Left lobe of liver (tissue), 2 donors: ENCODE measurements at regions not wholly inside any gene's neighbourhood (a gene's known extent, or its start where the extent isn't known, plus 50 kb on each side); places are given as distances from the start of the nearest gene placed in this dataset.

Experiments used
- ATAC-seq: fragments of 200-7000 bp; cut with Tn5 transposase; one replicate; pipeline ENCODE4 v1.9.1; 2020; ENCODE audit warnings: mild to moderate bottlenecking, moderate library complexity
- DNase-seq: peaks from one replicate; pipeline ENCODE4 v3.0.0-alpha.2; 2020; ENCODE audit warnings: low spot score
- donor health status: DM: no; HTN: no; CAD: no; lungs with moderate emphysema.
- donor health status: DM: no; HTN: yes; CAD: no.

GRCh38 chr9:90029386-90029785 is 424.6 kb downstream of the GADD45G start:
- DNase-seq (no peak), ATAC-seq (no peak)

DNA sequence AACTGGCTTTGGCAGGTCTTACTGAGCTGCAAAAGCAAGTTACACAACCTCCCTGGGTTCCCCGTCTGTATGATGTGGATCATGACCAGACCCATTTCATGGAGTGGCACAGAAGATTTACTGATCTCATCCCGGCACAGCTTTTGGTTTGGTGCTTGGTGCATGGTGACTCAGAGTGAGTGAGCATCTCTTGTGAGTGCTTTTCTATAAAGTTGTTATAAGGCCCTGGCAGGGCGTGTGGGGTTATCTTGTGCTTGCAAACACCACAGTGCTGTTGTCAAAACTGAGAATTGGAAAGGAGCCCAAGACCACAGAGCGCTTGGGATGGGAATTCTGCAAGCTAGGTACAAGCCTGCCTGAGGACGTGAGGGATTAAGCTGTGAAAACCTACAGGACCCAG is 425.2 kb downstream of the GADD45G start:
- ATAC-seq (no peak), DNase-seq (no peak)

- DNase-seq (peak; percentile 70), ATAC-seq (peak; percentile 91)
These were observed 427.6 kb downstream of the GADD45G start for GRCh38 chr9:90032296-90033027.

DNA sequence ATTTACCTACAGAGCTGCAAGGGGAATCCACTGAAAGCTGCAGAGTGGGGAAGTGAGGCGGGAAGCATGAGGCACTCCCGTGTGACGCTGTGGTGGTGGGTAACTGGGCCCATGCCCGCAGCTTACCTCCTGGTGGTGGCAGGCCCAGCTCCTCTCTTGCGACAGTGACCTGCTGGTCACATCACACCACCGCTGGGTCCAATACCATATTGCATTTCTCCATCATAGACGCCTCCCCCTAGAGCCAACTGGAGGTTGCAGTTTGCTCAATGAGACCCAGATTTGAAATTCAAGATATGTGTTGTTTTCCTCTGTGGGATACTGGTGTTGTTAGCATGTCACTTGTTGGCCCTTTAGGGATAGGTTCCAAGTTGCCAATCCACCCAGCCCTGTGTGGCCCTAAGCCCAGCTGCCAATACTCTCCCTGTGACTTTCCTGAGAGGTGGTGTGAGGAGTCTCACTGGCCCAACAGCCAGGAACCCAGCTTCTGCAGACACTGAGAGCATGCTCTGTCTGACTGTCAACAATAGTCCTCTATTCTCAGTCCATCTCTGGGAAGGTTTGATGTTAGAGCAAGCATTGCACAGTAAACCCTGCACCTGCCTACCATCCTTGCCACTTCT is 428.3 kb downstream of the GADD45G start:
- ATAC-seq, result peak; percentile 75
- peak; percentile 55 for DNase-seq

DNA sequence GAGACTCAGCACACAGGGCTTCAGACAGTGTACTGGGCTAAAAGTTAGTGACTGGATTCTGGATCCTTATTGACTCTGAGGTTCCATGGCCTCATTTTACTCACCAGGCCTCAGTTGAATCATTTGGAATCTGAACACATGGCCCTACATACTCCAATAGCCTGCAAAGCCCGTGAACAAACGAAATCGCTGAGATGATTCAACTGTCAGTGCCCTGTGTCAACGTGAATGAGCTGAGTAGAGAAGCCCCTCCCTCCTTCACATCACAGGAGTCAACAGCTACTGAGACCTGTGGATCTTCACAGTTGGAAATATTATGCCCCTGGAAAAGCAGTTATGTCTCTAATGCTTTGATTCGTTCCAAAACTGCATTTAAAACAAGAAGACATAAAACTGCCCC is 429.3 kb downstream of the GADD45G start:
- ATAC-seq (no peak), DNase-seq (no peak)

DNA sequence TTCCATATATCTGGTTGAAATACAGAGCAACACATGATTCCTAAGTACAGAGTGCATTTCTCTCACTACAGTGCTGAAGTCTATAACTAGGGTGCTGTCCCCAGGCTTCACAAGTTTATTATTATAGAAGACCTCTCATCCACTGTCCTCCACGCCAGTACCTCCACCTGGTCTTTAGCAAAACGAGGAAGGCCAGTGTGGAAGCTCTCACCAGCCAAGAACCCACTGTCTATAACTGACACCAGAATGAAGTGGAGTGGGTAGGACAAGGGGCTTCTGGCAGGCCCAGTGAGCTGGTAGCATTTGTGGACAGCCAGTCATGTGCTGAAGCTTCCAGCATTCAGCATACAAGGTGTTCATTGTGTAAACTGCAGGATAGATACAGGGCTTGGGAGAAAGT is 430.7 kb downstream of the GADD45G start:
- DNase-seq (no peak), ATAC-seq (no peak)

DNA sequence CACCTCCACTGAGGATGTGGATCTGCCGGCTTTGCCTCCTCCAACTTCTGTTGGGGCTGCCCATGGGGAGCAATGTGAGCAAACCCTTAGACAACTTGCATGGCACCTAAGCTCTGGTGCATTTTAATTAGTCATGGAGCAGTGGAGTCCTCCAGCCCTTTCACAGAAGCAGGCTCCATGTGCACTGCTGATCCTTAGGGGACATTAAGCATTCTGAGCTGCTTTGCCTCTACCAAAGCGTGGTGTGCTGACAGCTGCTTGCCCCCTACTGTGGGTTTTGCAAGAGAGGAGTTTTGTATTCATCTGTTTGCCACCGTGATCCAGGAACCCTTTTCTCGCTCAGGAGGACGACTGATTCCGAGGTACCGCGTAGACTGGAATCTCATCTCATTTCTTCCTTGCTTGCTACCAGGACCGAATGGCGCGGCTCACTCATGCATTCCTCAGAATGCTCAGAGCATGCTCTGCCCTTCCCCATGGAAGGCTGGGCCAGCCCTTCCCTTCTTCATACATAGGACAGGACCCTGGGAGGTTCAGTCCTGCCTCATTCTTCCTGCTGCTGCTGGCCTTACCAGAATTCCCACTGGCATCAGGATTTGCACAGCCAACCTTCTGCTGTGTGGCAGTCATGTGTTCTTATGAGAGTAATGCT is 432.5 kb downstream of the GADD45G start:
- DNase-seq (peak; percentile 24), ATAC-seq (no peak)

GRCh38 chr9:90038763-90039162 is 434.0 kb downstream of the GADD45G start:
- ATAC-seq, result no peak
- DNase-seq, result peak; percentile 32

GRCh38 chr9:90044263-90044662 is 439.5 kb downstream of the GADD45G start:
- no peak for DNase-seq
- ATAC-seq, result no peak

DNA sequence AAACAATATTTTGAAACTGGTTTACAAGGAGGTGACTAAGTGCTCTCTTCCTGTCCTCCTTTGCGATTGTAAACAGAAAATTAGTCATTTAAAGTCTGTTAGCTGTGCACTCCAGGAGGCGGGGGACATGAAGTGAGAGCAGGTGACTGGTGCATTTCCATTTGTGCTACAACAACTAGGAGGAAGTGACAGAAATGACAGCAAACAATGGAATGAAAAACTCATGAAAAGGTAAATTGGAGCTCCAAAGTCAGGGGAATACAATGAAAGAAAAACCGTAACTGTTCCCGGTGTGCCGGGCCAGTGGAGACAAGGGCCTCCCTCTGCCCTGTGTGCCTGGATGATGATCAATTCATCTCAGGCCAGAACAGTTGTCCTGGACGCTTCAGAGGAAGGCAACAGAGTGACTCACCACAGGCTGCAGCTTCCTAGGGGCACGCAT is 439.9 kb downstream of the GADD45G start:
- DNase-seq (no peak), ATAC-seq (no peak)

DNA sequence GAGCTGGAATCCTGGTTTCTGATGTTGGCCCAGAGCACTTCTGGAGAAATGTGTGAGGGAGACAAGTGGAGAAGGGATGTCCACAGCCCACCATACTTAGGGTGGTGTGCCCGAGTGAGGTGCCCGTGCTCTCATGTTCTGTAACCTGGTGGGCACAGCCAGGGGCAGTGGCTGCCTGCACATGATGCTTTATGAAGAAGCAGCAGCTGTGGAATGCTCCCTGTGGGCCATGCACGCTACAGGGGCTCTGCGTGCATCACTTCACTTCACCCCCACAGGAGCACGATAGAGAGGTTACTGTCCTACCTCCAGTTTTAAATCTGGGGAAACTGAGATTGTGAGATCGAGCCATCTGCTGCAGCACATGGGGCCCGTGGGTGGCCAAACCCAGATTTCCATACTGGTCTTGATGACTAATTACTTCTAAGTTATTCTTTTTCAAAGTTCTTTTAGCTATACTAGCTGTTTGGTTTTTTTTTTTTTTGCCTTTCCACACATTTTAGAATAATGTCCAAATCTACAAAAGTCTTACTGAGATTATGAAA is 441.6 kb downstream of the GADD45G start:
- DNase-seq (no peak), ATAC-seq (no peak)

DNA sequence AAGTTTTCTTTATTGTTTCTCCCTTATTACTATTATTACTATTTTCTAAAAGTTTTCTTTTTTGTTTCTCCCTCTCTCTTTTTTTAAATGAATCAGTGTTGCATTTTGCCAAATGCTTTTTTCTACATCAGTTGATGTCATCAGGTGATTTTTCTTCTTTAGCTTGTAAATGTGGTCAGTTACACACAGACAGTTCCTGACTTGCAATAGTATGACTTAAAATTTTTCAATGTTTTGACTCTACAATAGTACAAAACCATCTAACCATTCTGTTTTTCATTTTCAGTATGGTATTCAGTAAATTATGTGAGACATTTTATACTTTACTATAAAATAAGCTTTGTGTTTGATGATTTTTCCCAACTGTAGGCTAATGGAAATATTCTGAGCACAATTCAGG is 443.0 kb downstream of the GADD45G start:
- ATAC-seq, result no peak
- no peak for DNase-seq

DNA sequence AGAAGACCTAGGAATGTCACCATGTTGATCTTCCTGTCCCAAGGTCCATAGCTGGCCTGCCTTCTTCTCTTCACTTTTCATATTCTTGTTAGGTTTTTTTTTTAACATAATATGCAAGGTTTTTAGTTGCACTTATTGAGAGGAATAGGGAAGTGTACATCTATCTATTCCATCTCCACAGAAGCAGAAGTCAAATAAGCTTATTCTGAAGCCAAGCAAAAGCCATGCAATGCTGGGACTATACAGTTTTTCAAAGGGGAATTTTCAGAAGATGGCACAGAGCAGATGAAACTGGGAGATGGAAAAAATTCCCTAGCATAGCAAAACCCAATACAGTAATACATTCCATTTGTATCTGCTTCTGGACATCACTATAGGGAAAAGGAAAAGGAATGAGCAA is 447.6 kb downstream of the GADD45G start:
- ATAC-seq (no peak), DNase-seq (no peak)

DNA sequence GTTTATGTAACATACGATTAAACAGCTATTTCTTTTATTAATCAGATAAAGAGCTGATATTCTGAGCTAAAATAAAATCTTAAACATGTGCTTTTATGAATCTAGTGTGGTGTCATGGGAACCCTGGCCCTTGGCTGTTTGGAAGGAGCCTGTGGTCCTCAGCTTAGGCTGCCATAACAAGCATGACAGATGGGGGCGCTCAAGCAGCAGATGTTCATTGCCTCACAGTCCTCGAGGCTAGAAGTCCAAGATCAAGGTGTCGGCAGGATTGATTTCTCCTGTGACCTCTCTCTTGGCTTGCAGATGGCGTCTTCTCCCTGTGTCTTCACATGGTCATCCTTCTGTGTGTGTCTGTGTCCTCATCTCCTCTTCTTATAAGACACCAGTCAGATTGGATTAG is 448.2 kb downstream of the GADD45G start:
- peak; percentile 29 for DNase-seq
- no peak for ATAC-seq

DNA sequence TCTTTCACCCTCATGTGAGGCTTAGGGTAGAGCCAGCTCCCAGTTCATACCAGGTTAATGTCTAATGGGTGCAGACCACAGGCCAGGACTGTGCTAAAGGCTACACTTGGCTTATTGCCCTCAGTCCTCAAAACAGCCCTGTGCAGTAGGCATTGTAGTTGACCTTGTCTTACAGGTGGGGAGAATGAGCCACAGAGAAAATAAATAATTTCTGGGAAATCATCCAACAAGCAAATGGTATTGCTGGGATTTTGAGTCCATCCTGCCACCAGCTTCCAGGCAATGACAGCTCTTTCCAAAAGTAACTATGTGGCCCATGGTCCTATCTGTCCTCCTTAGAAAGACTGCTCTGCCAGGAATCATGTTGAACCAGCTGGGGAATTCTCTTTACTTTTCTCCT is 450.0 kb downstream of the GADD45G start:
- DNase-seq, result no peak
- ATAC-seq, result peak; percentile 94

- ATAC-seq, result peak; percentile 18
- DNase-seq, result no peak
These were observed 450.4 kb downstream of the GADD45G start for GRCh38 chr9:90055226-90055625.

DNA sequence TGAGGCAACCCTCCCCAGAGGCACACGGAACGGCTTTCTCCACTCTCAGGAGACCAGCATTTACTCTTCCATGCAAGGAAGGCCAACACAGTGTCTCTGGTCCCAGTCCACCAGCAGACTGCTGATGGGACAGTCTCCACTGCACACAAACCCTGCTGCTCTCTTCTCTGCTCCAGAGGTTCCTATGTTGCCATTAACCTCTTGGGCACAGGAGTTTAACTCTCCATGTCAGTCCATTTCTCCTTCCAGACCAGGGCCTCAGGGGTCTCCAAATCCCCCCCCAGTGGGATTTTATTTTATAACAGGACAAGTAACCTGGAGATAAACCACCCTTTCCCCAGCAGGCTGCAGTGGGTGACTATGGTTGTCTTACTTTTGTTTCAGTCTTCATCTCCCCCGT is 452.5 kb downstream of the GADD45G start:
- ATAC-seq (no peak), DNase-seq (no peak)

DNA sequence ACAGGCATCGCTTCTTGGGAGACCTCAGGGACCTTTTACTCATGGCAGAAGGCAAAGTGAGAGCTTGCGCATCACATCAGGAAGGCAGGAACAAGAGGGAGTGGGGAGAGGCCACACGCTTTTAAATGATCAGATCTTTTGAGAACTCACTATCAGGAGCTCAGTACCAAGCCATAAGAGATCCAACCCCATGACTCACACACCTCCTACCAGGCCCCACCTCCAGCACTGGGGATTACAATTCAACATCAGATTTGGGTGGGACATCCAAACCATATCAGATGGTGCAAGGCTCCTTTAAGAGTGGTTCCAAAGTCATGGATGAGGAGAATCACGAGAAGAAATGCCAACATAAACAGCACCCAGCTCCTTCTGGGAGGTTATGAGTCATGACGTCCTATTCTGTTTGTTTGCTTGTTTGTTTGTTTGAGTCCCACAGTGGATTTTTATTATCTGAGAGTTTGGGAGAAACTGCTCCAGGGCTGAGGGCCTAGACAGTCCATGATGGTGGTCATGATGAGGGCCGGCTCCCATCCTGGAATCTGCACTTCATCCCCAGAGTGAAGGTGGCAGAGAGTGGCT is 453.5 kb downstream of the GADD45G start:
- DNase-seq, result no peak
- ATAC-seq, result no peak

GRCh38 chr9:90059436-90059835 is 454.6 kb downstream of the GADD45G start:
- DNase-seq (no peak), ATAC-seq (no peak)

- DNase-seq (no peak), ATAC-seq (no peak)
These were observed 455.4 kb downstream of the GADD45G start for GRCh38 chr9:90060256-90060655.

GRCh38 chr9:90061187-90061586 is 456.4 kb downstream of the GADD45G start:
- DNase-seq, result no peak
- no peak for ATAC-seq

- no peak for ATAC-seq
These were observed 458.2 kb downstream of the GADD45G start for GRCh38 chr9:90062982-90063381.

More at GRCh38 chr9:90062982-90063381, 458.2 kb downstream of the GADD45G start:
- no peak for DNase-seq
